Right atrium auricular region (tissue), 2 donors: ENCODE measurements at regions not wholly inside any gene's neighbourhood (a gene's known extent, or its start where the extent isn't known, plus 50 kb on each side); places are given as distances from the start of the nearest gene placed in this dataset.
"Not testable (repeated sequence)": the region's sequence is repeated elsewhere in the genome, so short reads cannot be mapped to it uniquely, and the experiment has no call there.

Source experiments
- DNase-seq: peaks from one replicate; pipeline ENCODE4 v3.0.0-alpha.2; 2019; ENCODE audit warnings: low spot score
- H3K27ac ChIP-seq, 2 donors: fragments of 200-600 bp; sonication (generic); 1 replicate in 1 of 2; 2 replicates in 1 of 2; pipeline ENCODE4 v1.5.1; 2016 to 2019
- H3K27me3 ChIP-seq, 2 donors: fragments of 200-600 bp; sonication (generic); one replicate each; pipeline versions ENCODE4 v1.5.1 to v1.6.0; 2017 to 2019
- H3K36me3 ChIP-seq: fragments of 200-600 bp; sonication (generic); one replicate; pipeline ENCODE4 v1.5.1; 2016
- H3K4me1 ChIP-seq, 2 donors: fragments of 200-600 bp; sonication (generic); one replicate each; pipeline versions ENCODE4 v1.5.1 to v1.6.0; 2017 to 2019
- H3K4me3 ChIP-seq, 2 donors: fragments of 200-600 bp; sonication (generic); 1 replicate in 1 of 2; 2 replicates in 1 of 2; pipeline ENCODE4 v1.5.1; 2017 to 2019; ENCODE audit warnings: mild to moderate bottlenecking in 1 of 2, moderate library complexity in 1 of 2
- H3K9me3 ChIP-seq, 2 donors: fragments of 200-600 bp; sonication (generic); one replicate each; pipeline ENCODE4 v1.5.1; 2019

DNA sequence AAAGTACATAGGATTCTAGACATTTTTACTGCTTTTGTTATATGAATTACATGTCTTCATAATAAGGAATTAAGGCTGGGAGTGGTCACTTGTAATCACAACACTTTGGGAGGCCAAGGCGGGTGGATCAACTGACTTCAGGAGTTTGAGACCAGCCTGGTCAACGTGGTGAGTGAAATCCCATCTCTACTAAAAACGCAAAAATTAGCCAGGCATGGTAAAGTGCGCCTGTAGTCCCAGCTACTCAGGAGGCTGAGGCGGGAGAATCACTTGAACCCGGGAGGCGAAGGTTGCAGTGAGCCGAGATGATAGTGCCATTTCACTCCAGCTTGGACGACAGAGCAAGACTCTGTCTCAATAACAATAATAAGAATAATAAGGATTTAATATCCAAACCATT is 663.8 kb upstream of the TPTE start:
- H3K4me3 ChIP-seq, H3K27me3 ChIP-seq, H3K9me3 ChIP-seq, DNase-seq, H3K4me1 ChIP-seq, H3K27ac ChIP-seq, H3K36me3 ChIP-seq: not testable (repeated sequence)

DNA sequence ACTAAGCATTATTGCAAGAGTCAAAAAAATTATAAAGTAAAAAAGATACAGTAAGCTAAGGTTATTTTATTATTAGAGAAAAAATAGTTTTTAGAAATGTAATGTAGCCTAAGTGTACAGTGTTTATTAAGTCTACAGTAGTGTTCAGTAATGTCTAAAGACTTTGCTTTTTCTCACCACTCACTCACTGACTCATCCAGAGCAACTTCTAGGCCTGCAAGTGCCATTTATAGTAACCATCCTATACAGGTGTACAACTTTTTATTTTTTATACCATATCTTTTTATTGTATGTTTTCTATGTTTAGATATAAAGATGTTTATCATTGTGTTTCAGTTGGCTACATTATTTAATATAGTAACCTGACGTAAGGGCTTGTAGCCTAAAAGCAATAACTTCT is 661.5 kb upstream of the TPTE start:
- not testable (repeated sequence) for H3K27me3 ChIP-seq, DNase-seq, H3K36me3 ChIP-seq, H3K27ac ChIP-seq, H3K9me3 ChIP-seq, H3K4me3 ChIP-seq, H3K4me1 ChIP-seq

DNA sequence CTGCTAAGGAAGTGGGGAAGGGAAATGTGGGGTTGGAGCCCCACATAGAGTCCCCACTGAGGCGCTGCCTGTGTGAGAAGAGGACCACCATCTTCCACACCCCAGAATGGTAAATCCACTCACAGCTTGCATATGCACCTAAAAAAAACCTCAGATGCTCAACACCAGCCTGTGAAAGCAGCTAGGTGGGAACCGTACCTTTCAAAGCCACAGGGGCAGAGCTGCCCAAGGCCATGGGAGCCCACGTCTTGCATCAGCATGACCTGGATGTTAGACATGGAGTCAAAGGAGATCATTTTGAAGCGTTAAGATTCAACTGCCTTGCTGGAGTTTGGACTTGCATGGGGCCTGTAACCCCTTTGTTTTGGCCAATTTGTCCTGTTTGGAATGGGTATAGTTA is 658.9 kb upstream of the TPTE start:
- not testable (repeated sequence) for H3K36me3 ChIP-seq, H3K27me3 ChIP-seq, H3K4me3 ChIP-seq, DNase-seq, H3K27ac ChIP-seq, H3K4me1 ChIP-seq
- H3K9me3 ChIP-seq: peaks cover 5 to 16% of the 10 kb centered on the region in 2 donors

DNA sequence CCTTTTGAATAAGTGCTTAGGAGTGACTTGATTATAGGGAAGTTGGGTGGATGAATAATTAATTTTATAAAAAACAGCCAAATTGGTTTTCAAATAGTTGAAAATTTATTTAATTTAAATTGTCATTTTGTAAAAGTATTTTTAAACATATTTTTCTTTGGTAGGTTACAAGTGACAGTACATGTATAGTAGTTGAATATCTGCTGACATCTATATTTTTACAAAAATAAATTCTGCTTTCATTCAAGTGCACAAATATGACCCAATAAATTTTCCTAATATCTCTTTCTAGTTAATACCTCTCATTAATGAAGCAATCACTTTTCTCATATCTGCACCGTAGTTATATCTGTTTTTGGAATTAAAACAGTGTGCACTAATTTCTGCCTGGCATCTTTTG is 653.6 kb upstream of the TPTE start:
- H3K27me3 ChIP-seq, DNase-seq, H3K4me3 ChIP-seq, H3K36me3 ChIP-seq, H3K4me1 ChIP-seq, H3K27ac ChIP-seq: not testable (repeated sequence)
- H3K9me3 ChIP-seq: peaks cover under 1 to 16% of the 10 kb centered on the region in 2 donors

DNA sequence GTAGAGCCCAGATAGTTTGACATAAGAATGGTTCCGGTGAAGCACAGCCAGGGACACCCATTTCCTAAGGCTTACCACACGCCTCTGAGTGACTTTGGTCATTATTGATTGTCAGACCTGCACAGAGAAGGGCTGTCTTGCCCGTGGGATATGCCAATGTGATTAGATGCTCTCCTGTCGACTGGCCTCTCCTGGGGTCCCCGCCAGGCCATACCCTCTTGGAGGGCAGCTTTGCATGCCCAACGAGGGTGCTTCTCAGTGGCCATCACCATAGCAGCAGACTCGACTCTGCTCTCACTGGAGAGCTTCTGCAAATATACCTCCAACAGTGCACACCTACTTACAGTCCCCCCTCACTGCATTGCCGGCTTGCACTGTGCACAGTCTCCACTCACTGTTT is 648.3 kb upstream of the TPTE start:
- not testable (repeated sequence) for H3K4me1 ChIP-seq, H3K27ac ChIP-seq, H3K4me3 ChIP-seq, DNase-seq, H3K27me3 ChIP-seq, H3K36me3 ChIP-seq, H3K9me3 ChIP-seq

DNA sequence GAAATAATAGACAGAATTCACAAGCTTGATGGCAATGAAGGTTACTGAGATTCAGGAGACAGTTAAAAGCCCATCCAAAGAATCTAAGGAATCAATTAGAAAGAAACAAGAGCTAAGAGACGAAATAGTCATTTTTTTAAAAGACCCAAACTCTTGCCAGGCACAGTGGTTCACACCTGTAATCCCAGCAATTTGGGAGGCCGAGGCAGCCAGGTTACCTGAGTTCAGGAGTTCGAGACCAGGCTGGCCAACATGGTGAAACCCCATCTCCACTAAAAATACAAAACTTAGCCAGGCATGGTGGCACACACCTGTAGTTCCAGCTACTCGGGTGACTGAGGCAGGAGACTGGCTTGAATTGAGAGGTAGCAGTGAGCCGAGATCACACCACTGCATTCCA is 647.2 kb upstream of the TPTE start:
- not testable (repeated sequence) for H3K4me1 ChIP-seq, H3K27me3 ChIP-seq, H3K27ac ChIP-seq, DNase-seq, H3K36me3 ChIP-seq, H3K4me3 ChIP-seq
- peaks cover 0 to 14% of the 10 kb centered on the region in 2 donors for H3K9me3 ChIP-seq

DNA sequence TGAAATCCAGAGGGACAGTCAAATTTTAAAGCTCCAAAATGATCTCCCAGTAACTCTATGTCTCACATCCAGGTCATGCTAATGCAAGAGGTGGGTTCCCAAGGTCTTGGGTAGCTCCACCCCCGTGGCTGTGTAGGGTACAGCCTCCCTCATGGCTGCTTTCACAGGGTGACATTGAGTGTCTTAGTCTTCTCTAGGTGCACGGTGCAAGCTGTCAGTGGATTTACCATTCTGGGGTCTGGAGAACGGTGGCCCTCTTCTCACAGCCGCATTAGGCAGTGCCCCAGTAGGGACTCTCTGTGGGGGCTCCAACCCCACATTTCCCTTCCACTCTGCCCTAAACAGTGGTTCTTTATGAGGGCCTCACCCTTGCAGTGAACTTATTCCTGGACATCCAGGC is 640.0 kb upstream of the TPTE start:
- H3K9me3 ChIP-seq: peaks cover 0 to 15% of the 10 kb centered on the region in 2 donors
- not testable (repeated sequence) for DNase-seq, H3K27ac ChIP-seq, H3K4me3 ChIP-seq, H3K27me3 ChIP-seq, H3K4me1 ChIP-seq, H3K36me3 ChIP-seq

DNA sequence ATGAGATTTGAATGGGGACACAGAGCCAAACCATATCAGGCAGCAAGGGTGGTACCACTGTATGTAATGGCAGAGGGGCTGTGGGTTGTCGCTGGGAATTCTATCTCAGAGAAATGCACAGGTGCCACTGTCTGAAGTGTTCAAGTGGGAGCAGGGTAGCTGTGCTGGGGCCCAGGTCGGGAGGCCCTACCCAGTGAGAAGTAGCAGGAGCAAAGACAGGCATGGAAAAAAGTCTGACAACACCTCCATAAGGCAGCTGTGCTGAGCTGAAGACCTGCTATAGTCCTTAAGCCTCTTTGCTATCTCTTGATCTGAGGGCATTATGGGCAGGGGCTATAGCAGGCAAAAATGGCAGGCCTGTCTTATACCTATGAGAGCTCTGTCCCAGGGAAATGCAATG is 638.3 kb upstream of the TPTE start:
- H3K9me3 ChIP-seq: peaks cover 0 to 10% of the 10 kb centered on the region in 2 donors
- H3K4me1 ChIP-seq, H3K36me3 ChIP-seq, H3K4me3 ChIP-seq, DNase-seq, H3K27ac ChIP-seq, H3K27me3 ChIP-seq: not testable (repeated sequence)

DNA sequence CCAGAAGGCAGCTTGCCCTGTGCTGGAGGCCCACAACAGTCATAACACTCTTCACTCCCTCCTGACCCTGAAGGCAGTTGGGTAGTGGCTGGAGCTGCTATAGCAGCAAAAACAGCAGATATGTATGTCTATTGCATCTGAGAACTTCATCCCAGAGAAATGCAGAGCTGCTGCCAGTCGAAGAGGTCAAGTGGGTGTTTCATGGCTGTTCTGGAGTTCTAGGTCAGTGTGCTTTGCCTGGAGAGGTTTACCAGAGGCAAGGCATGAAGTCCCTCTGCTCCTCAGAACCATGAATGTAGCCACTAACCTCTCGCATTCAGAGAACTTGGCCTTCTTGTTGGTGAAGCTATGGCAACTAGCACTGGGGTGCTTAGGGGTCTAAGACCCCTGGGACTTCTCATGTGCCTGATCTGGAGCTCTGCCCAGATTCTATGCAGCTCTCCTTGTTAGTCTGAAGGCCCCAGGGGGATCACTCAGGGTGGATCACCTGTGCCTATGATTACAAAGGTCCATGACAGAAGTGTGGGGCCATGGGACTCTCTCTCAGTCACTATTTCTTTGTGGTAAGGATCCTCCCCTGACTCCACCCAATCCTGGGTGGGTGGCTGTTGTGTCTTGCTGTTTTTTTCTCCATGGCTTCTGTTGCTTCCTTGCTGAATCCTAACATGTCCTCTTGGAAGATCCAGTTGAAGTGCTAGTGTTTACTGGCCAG is 637.7 kb upstream of the TPTE start:
- not testable (repeated sequence) for H3K9me3 ChIP-seq, H3K36me3 ChIP-seq, DNase-seq, H3K27ac ChIP-seq, H3K4me3 ChIP-seq, H3K4me1 ChIP-seq, H3K27me3 ChIP-seq

DNA sequence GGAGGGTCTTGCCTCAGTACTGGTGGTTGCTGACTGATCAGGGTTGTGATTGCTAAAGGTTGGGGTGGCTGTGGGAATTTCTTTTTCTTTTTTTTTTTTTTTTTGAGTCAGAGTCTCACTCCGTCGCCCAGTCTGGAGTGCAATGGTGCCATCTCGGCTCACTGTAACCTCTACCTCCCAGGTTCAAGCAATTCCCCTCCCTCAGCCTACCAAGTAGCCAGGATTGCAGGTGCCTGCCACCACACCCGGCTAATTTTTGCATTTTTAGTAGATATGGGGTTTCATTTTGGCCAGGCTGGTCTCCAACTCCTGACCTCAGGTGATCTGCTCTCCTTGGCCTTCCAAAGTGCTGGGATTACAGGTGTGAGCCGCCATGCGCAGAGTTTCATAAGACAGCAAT is 632.9 kb upstream of the TPTE start:
- not testable (repeated sequence) for H3K36me3 ChIP-seq, H3K27me3 ChIP-seq, H3K4me1 ChIP-seq, H3K27ac ChIP-seq, DNase-seq, H3K9me3 ChIP-seq, H3K4me3 ChIP-seq

DNA sequence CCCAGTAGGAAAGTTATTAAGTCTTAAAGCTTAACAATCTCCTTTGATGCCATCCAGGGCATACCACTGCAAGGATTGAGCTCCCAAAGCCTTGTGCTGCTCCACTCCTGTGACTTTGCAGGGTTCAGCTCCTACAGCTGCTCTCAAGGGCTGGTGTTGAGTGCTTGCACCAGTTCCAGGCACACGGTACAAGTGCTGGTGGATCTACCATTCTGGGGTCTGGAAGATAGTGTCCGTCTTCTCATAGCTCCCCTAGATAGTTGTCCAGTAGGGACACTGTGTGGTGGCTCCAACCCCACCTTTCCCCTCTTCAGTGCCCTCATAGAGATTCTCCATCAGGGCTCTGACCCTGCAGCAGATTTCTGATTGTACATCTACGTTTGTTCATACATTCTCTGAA is 617.8 kb upstream of the TPTE start:
- not testable (repeated sequence) for H3K36me3 ChIP-seq, H3K4me3 ChIP-seq, H3K27ac ChIP-seq, H3K27me3 ChIP-seq, H3K9me3 ChIP-seq, DNase-seq, H3K4me1 ChIP-seq

DNA sequence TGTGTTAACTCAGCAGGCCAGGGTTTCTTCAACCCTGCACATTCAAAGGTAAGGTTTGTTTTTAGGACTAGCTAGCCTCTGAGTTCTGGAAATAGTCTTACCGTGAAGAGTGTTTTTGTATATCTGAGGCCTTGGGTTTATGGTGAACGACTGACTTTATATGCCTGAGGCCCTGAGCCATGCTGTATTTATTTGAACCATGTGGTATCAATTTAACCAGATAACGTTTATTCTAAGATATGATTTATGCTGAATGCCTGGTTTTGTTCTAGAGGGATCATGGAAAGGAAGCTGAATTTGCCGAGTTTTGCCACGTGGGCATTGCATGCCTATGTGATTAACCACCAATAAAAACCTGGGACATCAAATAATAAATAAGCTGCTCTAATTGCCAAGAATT is 607.2 kb upstream of the TPTE start:
- H3K27ac ChIP-seq, H3K9me3 ChIP-seq, H3K36me3 ChIP-seq, H3K27me3 ChIP-seq, H3K4me3 ChIP-seq, H3K4me1 ChIP-seq, DNase-seq: not testable (repeated sequence)

DNA sequence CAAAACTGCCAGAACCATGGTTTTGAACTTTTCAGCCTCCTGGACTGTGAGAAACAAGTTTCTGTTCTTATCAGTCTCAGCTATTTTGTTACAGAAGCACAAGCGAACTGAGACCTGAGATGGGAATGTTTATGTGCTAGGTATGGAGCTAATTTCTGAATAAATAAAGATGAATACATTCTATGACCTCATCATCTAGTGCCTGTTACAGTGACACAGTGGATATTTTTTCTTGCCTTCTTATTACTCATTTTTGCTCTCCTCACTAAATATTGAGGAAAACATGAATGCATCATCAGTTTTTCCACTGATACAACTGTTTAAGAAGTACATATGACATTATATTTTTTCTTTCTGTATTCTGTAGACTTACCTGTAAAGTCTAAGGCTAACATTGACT is 601.9 kb upstream of the TPTE start:
- not testable (repeated sequence) for H3K27me3 ChIP-seq, H3K36me3 ChIP-seq, H3K4me3 ChIP-seq, H3K4me1 ChIP-seq, DNase-seq, H3K27ac ChIP-seq, H3K9me3 ChIP-seq

DNA sequence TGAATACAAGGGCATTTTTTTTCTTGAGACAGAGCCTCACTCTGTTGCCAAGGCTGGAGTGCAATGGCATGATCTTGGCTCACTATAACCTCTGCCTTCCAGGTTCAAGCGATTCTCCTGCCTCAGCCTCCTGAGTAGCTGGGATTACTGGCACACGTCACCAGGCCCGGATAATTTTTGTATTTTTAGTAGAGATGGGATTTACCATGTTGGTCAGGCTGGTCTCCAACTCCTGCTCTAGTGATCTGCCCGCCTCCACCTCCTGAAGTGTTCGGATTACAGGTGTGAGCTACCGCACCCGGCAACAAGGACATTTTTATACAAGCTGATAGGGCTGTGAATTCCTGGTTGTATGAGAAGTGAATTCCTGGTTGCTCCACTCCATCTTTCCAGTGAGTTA is 577.7 kb upstream of the TPTE start:
- H3K27ac ChIP-seq, H3K36me3 ChIP-seq, H3K4me3 ChIP-seq, H3K27me3 ChIP-seq, DNase-seq, H3K4me1 ChIP-seq: not testable (repeated sequence)
- H3K9me3 ChIP-seq: peaks cover 0 to 24% of the 10 kb centered on the region in 2 donors

DNA sequence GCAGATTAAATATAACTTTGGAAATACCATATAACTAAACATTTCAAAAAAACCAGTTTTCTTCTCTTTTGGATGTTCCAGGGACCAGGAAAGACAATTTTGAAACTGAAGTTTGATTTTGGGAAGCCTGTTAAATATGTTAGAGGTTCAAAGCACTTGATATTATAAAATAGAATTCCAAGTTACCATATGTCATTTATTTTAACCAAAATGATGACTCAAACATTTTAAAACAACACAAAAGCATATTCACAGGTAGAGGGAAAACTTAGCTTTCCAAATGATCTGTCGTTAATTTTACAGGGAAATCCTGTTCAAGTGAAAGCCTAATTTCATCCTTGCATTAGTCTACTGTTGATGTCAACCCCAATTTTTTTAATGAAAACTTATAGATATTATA is 575.3 kb upstream of the TPTE start:
- H3K4me1 ChIP-seq, H3K36me3 ChIP-seq, DNase-seq, H3K27me3 ChIP-seq, H3K4me3 ChIP-seq, H3K27ac ChIP-seq: not testable (repeated sequence)
- H3K9me3 ChIP-seq: peaks cover 0 to 24% of the 10 kb centered on the region in 2 donors
